Effector memory CD8-positive, alpha-beta T cell (primary cell): ENCODE measurements at regions not wholly inside any gene's neighbourhood (a gene's known extent, or its start where the extent isn't known, plus 50 kb on each side); places are given as distances from the start of the nearest gene placed in this dataset.
A peak's percentile ranks its signal among the peaks of the same experiment; 100 is the strongest.

Experiments used
- ATAC-seq: fragments of 150-1000 bp; cut with Tn5 transposase; replicated peaks from 2 replicates; pipeline ENCODE4 v1.10.0; 2021; ENCODE audit warnings: mild to moderate bottlenecking, moderate library complexity
- DNase-seq, 3 experiments: peaks; one replicate each; pipeline ENCODE4 v3.0.0; 2021
- H3K27ac Mint-ChIP-seq, 2 donors: one replicate each; pipeline ENCODE4 v1.8.0; 2022; ENCODE audit warnings: mild to moderate bottlenecking in 2 of 2, mixed read lengths in 2 of 2, moderate library complexity in 2 of 2
- H3K27me3 Mint-ChIP-seq, 2 donors: one replicate each; pipeline ENCODE4 v1.8.0; 2022; ENCODE audit warnings: mixed read lengths in 2 of 2
- H3K36me3 Mint-ChIP-seq: one replicate; pipeline ENCODE4 v1.8.0; 2022; ENCODE audit warnings: mild to moderate bottlenecking, moderate library complexity, mixed read lengths; ENCODE audit not compliant: insufficient read depth
- H3K4me1 Mint-ChIP-seq, 2 donors: one replicate each; pipeline ENCODE4 v1.8.0; 2022; ENCODE audit warnings: low read depth in 2 of 2, mixed read lengths in 2 of 2
- H3K4me3 Mint-ChIP-seq, 2 donors: one replicate each; pipeline ENCODE4 v1.8.0; 2022; ENCODE audit warnings: mild to moderate bottlenecking in 2 of 2, mixed read lengths in 2 of 2, moderate library complexity in 2 of 2
- H3K9me3 Mint-ChIP-seq, 2 donors: one replicate each; pipeline ENCODE4 v1.8.0; 2022; ENCODE audit warnings: mixed read lengths in 2 of 2

- H3K9me3 Mint-ChIP-seq = no peaks in the 10 kb centered on the region
- H3K36me3 Mint-ChIP-seq = peaks cover 17% of the 10 kb centered on the region
- peak overlapping the region in 1 of 2 donors; percentile 54 for H3K27ac Mint-ChIP-seq
- ATAC-seq (peak; percentile 71), DNase-seq (peak; percentile 40 to 46 (median 46))
- peaks cover 17 to 43% of the 10 kb centered on the region in 2 donors for H3K4me1 Mint-ChIP-seq
- no peaks in the 10 kb centered on the region for H3K27me3 Mint-ChIP-seq
- no peak overlapping the region for H3K4me3 Mint-ChIP-seq
These were observed 379.4 kb downstream of the KLF12 start for GRCh38 chr13:73754727-73755292.

DNA sequence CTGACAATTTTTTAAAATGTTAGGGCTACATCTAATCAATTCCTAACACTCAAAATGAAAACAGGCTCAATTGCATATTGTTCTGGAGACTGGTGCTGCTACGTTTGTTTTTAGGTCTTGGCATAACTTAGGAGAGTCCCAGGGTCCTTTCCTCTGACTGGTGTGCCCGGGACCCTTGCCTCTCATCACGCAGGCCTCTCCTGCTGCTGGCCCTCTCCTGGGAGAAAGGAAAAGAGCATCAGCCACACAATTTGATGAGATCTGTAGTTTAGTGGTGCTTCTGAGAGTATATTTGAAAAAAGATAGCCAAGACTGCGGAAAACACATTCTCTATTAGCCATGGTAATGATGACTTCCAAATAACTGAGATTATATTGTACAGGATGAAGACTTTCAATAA, 380.0 kb downstream of the KLF12 start:
- peaks cover 18% of the 10 kb centered on the region for H3K36me3 Mint-ChIP-seq
- no peaks in the 10 kb centered on the region for H3K9me3 Mint-ChIP-seq
- no peak overlapping the region for H3K4me3 Mint-ChIP-seq
- no peaks in the 10 kb centered on the region for H3K27me3 Mint-ChIP-seq
- peaks cover 17 to 38% of the 10 kb centered on the region in 2 donors for H3K4me1 Mint-ChIP-seq
- no peak for ATAC-seq
- DNase-seq = no peak
- H3K27ac Mint-ChIP-seq = no peak overlapping the region

DNA sequence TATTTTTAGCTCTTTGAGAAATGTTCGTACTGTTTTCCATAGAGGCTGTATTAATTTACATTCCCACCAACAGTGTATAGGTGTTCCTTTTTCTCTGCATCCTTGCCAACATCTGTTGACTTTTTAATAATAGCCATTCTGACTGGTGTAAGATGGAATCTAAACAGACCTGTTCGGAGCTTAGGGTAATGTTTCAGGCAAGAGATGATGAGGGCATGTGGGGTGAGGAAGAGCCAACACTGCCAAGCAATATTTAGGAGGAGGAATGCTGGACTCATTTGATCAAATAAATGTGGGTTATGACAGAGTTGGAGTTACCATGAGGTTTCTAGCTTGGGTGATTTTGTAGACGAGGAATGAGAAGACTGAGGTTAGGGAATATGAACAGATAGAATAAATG, 382.9 kb downstream of the KLF12 start:
- ATAC-seq (no peak), DNase-seq (no peak)
- Mint-ChIP-seq H3K4me3 (no peak overlapping the region), H3K27ac (peak overlapping the region in 1 of 2 donors; percentile 81), H3K27me3 (no peaks in the 10 kb centered on the region), H3K4me1 (peaks cover 12 to 40% of the 10 kb centered on the region in 2 donors), H3K9me3 (no peaks in the 10 kb centered on the region), H3K36me3 (peaks cover 23% of the 10 kb centered on the region)

DNA sequence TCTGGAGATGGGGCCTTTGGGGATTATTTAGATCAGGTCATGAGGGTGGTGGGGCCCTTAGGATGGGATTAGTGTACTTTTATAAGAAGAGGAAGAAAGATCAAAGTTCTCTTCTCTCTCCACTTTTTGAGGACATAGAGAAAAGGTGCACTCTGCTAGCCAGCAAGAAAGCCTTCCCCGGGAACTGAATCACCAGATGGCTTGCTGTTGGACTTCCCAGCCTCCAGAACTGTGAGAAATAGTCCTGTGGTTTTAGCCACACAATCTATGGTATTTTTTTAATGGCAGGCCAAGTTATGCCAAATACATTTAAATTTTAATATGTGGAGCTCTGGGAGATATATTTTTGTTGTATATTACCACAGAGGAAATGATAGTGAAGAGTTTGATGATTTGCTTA, 385.8 kb downstream of the KLF12 start:
- ATAC-seq (no peak), DNase-seq (no peak)
- Mint-ChIP-seq H3K27ac (no peak overlapping the region), H3K4me1 (peaks cover 18 to 42% of the 10 kb centered on the region in 2 donors), H3K27me3 (no peaks in the 10 kb centered on the region), H3K4me3 (no peak overlapping the region), H3K36me3 (peaks cover 17% of the 10 kb centered on the region), H3K9me3 (no peaks in the 10 kb centered on the region)

DNA sequence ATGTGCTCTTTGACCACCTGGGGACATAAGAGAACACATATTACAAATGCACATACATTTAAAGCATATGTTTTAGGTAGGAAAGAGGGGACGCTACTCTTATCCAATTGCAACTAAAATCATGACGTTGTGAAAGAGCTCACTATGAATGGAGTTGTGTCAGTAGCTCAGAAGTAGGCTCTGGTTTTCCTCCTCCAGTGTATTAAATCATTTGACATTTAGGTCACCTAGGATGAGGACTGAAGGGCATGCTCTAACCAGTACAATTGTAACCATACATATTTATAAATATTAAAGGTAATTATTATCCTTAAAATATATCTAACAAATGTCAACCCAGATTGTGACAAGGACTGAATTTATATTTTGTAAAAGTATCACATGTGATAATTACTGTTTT, 389.0 kb downstream of the KLF12 start:
- DNase-seq = no peak
- H3K4me3 Mint-ChIP-seq = no peak overlapping the region
- H3K27ac Mint-ChIP-seq = no peak overlapping the region
- H3K36me3 Mint-ChIP-seq = peaks cover 8% of the 10 kb centered on the region
- no peak for ATAC-seq
- H3K9me3 Mint-ChIP-seq = no peaks in the 10 kb centered on the region
- H3K27me3 Mint-ChIP-seq = no peaks in the 10 kb centered on the region
- peaks cover 21 to 35% of the 10 kb centered on the region in 2 donors for H3K4me1 Mint-ChIP-seq

- DNase-seq (no peak), ATAC-seq (no peak)
- H3K4me1 Mint-ChIP-seq = peaks cover 21 to 35% of the 10 kb centered on the region in 2 donors
- no peak overlapping the region for H3K4me3 Mint-ChIP-seq
- no peaks in the 10 kb centered on the region for H3K9me3 Mint-ChIP-seq
- H3K27ac Mint-ChIP-seq = peak overlapping the region in 1 of 2 donors; percentile 52
- H3K27me3 Mint-ChIP-seq = no peaks in the 10 kb centered on the region
- peaks cover 5% of the 10 kb centered on the region for H3K36me3 Mint-ChIP-seq
These were observed 391.2 kb downstream of the KLF12 start for GRCh38 chr13:73742982-73743381.

DNA sequence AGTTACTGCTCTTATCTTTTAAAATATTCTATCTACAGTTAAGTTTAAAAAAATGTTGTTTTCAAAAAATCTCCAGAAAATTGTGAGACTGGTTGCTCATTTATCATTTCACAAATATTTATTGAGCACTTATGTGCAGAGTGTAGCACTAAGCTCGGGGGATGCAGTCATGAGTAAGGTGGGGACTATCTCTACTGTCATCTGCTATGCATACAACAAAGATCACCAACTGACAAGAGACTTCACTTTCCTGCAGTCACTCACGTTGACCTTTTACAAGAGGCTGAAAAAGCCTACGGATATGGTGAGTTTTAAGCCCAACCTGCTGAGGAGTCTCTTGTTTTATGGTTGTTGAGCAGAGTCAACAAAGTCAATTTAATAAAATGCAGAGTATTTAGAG, 392.5 kb downstream of the KLF12 start:
- H3K36me3 Mint-ChIP-seq = peaks cover 5% of the 10 kb centered on the region
- peak overlapping the region in 1 of 2 donors; percentile 59 for H3K27ac Mint-ChIP-seq
- DNase-seq (no peak), ATAC-seq (no peak)
- no peaks in the 10 kb centered on the region for H3K9me3 Mint-ChIP-seq
- H3K4me3 Mint-ChIP-seq = no peak overlapping the region
- no peaks in the 10 kb centered on the region for H3K27me3 Mint-ChIP-seq
- peaks cover 17 to 28% of the 10 kb centered on the region in 2 donors for H3K4me1 Mint-ChIP-seq

DNA sequence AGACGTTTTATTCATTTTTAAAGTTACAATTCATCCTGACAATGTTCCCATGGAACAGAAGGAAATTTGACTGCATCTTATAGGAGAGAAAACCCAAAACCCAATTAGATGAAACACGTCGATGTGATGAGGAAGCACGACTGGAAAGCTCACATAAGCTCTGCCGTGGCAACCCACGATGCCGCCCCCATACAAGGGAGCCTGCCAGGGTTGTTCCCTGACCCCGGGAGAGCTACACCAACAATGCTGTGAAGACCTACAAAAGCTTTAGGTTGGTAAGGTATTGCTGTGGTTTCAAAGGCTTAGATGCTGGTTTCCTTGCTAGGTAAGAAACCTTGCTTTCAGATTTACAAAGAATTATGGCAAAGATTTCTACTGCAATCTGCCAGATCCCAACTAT, 393.1 kb downstream of the KLF12 start:
- Mint-ChIP-seq H3K27me3 (no peaks in the 10 kb centered on the region), H3K9me3 (no peaks in the 10 kb centered on the region), H3K4me1 (peaks cover 21 to 32% of the 10 kb centered on the region in 2 donors), H3K27ac (peak overlapping the region; percentile 59 to 82), H3K36me3 (peaks cover 5% of the 10 kb centered on the region), H3K4me3 (peak overlapping the region in 1 of 2 donors; percentile 17)
- ATAC-seq (no peak), DNase-seq (no peak)

GRCh38 chr13:73740666-73741065, 393.5 kb downstream of the KLF12 start:
- peak overlapping the region; percentile 59 to 82 for H3K27ac Mint-ChIP-seq
- DNase-seq = no peak

DNA sequence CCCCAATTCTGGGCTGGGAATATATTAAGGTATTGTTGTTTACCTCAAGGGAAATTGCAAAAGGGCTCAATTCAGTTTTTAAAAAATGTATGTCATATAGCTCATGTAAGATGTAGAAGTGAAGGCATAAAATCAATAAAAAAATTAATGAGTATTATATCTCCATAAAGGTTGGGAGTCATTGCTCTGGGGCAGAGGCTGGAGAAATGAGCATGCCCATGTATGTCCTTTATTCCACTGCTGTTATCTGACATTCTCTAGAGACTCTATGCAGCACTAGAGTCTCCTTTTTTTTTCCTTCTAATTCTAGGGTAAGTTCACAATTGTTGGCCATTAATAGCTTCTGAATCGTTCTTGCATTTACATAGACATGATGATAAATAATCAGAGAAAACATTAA, 394.8 kb downstream of the KLF12 start:
- peak overlapping the region; percentile 42 to 44 for H3K27ac Mint-ChIP-seq
- no peak overlapping the region for H3K4me3 Mint-ChIP-seq
- no peaks in the 10 kb centered on the region for H3K9me3 Mint-ChIP-seq
- peaks cover 9% of the 10 kb centered on the region for H3K36me3 Mint-ChIP-seq
- DNase-seq (no peak), ATAC-seq (no peak)
- peaks cover 22 to 36% of the 10 kb centered on the region in 2 donors for H3K4me1 Mint-ChIP-seq
- H3K27me3 Mint-ChIP-seq = no peaks in the 10 kb centered on the region

More at GRCh38 chr13:73740666-73741065, 393.5 kb downstream of the KLF12 start:
- Mint-ChIP-seq H3K36me3 (peaks cover 5% of the 10 kb centered on the region), H3K9me3 (no peaks in the 10 kb centered on the region), H3K4me1 (peaks cover 18 to 32% of the 10 kb centered on the region in 2 donors), H3K4me3 (peak overlapping the region in 1 of 2 donors; percentile 17), H3K27me3 (no peaks in the 10 kb centered on the region)
- ATAC-seq = no peak

DNA sequence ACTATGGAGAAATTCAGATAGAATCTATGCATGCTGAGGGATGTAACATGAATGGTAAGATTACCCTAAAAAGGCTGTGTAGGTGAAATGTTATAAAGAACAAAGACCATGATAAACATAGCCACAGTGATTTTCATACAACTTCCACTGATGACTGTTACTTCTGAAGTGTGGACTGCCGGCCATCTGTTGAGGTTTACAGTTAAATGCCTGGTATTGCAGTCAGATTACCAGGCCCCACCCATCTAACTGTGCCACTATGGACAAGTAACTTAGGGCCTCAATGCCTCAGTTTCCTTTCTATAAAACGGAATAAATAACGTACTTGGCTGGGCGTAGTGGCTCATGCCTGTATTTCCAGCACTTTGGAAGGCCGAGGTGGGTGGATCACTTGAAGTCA, 395.6 kb downstream of the KLF12 start:
- H3K4me3 Mint-ChIP-seq = no peak overlapping the region
- no peak for ATAC-seq
- peaks cover 21 to 36% of the 10 kb centered on the region in 2 donors for H3K4me1 Mint-ChIP-seq
- H3K27ac Mint-ChIP-seq = peak overlapping the region in 1 of 2 donors; percentile 53
- H3K9me3 Mint-ChIP-seq = no peaks in the 10 kb centered on the region
- H3K36me3 Mint-ChIP-seq = peaks cover 9% of the 10 kb centered on the region
- no peaks in the 10 kb centered on the region for H3K27me3 Mint-ChIP-seq
- DNase-seq = no peak

GRCh38 chr13:73737214-73737613, 397.0 kb downstream of the KLF12 start:
- Mint-ChIP-seq H3K27ac (no peak overlapping the region), H3K4me1 (peaks cover 27 to 42% of the 10 kb centered on the region in 2 donors), H3K9me3 (no peaks in the 10 kb centered on the region), H3K27me3 (no peaks in the 10 kb centered on the region), H3K36me3 (peaks cover 9% of the 10 kb centered on the region), H3K4me3 (no peak overlapping the region)
- ATAC-seq = no peak
- no peak for DNase-seq

DNA sequence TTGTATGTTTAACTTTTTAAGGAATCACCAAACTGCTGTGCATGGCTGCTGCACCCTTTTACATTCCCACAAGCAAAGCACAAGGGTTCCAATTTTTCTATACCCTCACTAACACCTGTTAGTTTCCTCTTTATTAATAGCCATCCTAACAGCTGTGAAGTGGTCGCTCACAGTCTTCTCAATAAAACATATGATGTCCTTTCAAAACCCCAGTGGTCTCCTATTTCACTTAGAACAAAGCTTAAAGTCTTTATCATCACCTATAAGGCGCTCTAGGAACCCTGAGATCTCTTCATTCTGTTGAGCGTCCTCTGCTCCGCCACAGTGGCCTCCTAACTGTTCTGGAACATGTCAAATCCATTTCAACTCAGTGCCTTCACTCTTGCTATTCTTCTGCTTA, 400.5 kb downstream of the KLF12 start:
- Mint-ChIP-seq H3K9me3 (no peaks in the 10 kb centered on the region), H3K36me3 (peaks cover 5% of the 10 kb centered on the region), H3K4me1 (peaks cover 18 to 31% of the 10 kb centered on the region in 2 donors), H3K4me3 (no peak overlapping the region), H3K27ac (peak overlapping the region in 1 of 2 donors; percentile 78), H3K27me3 (no peaks in the 10 kb centered on the region)
- no peak for DNase-seq
- ATAC-seq = no peak

DNA sequence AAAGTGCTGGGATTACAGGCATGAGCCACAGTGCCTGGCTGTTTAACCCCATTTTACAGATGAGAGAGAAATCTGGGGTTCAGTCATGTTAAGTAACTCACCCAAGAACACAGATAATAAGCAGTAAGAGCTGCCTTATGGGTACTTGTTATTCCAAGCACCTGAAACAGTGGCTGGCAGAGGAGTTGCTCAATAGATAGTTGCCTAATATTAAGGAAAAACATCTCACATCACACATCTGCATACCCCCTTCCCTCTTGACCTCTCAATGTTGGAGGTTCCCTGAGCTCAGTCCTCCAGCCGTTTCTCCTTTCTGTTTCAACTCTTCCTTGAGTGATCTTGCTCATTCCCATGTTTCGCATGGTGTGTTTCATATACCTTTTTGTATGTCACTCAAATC, 401.9 kb downstream of the KLF12 start:
- DNase-seq = no peak
- no peak for ATAC-seq
- Mint-ChIP-seq H3K4me3 (no peak overlapping the region), H3K9me3 (no peaks in the 10 kb centered on the region), H3K27ac (peak overlapping the region; percentile 41 to 78), H3K4me1 (peaks cover 19 to 31% of the 10 kb centered on the region in 2 donors), H3K27me3 (no peaks in the 10 kb centered on the region), H3K36me3 (peaks cover 12% of the 10 kb centered on the region)
